ENCODE measurements at regions not wholly inside any gene's neighbourhood (a gene's known extent, or its start where the extent isn't known, plus 50 kb on each side); places are given as distances from the start of the nearest gene placed in this dataset.

DNA sequence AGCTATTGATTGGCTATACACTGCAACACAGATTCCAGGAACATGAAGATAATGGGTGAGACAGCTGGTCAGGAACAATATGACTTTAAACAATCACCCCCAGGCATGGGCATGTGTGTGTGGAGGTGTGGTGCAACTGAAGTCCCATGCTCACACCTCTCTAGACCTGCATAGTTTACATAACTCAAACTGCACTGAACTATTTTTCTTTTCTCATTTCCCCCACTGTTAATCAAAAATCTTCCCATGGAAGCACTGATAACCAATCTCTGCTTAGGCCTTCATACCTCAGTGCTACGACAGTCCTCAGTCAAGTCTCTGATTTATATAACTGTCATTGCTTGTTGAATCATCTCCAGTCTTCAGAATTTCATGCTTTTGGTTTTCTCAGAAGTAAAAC lies 600.2 kb downstream of the NTRK3 start:
- BruUV-seq (replicated peaks) = no TSS peak
- POLR2A ChIA-PET (ENCODE audit: low non-redundant PET) = no interaction called here
- H3K4me1 ChIP-seq (ENCODE audit: insufficient read depth, low read length, poor library complexity, severe bottlenecking) = no peaks in the 10 kb centered on the region
- DNase-seq (ENCODE audit: low spot score) = no peak
- H3K9me3 ChIP-seq (ENCODE audit: low read depth, low read length, poor library complexity, severe bottlenecking) = peaks cover 11% of the 10 kb centered on the region
- H3K36me3 ChIP-seq (ENCODE audit: insufficient read depth, low read length, poor library complexity, severe bottlenecking) = no peaks in the 10 kb centered on the region
- no peak for TF ChIP-seq EZH2 (IDR thresholded peaks at IDR 0.05; ENCODE audit: borderline replicate concordance, low read depth, low read length, poor library complexity, severe bottlenecking)
- TF ChIP-seq, protein P1, sequence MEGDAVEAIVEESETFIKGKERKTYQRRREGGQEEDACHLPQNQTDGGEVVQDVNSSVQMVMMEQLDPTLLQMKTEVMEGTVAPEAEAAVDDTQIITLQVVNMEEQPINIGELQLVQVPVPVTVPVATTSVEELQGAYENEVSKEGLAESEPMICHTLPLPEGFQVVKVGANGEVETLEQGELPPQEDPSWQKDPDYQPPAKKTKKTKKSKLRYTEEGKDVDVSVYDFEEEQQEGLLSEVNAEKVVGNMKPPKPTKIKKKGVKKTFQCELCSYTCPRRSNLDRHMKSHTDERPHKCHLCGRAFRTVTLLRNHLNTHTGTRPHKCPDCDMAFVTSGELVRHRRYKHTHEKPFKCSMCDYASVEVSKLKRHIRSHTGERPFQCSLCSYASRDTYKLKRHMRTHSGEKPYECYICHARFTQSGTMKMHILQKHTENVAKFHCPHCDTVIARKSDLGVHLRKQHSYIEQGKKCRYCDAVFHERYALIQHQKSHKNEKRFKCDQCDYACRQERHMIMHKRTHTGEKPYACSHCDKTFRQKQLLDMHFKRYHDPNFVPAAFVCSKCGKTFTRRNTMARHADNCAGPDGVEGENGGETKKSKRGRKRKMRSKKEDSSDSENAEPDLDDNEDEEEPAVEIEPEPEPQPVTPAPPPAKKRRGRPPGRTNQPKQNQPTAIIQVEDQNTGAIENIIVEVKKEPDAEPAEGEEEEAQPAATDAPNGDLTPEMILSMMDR (conservative IDR thresholded peaks at IDR 0.05; ENCODE audit: low read depth, low read length) = no peak
- no peak overlapping the region for H3K27ac ChIP-seq (ENCODE audit: low read depth, low read length, poor library complexity, severe bottlenecking)
- intact Hi-C loops (cut with micrococcal nuclease; ENCODE audit: unreplicated experiment) = no loop called here
- no peaks in the 10 kb centered on the region for H3K27me3 ChIP-seq (replicated peaks; ENCODE audit: insufficient read depth, low read depth, low read length, poor library complexity)
- no peak overlapping the region for H3K4me3 ChIP-seq (ENCODE audit: low read depth, low read length, poor library complexity, severe bottlenecking)
- CTCF ChIA-PET = no interaction called here

DNA sequence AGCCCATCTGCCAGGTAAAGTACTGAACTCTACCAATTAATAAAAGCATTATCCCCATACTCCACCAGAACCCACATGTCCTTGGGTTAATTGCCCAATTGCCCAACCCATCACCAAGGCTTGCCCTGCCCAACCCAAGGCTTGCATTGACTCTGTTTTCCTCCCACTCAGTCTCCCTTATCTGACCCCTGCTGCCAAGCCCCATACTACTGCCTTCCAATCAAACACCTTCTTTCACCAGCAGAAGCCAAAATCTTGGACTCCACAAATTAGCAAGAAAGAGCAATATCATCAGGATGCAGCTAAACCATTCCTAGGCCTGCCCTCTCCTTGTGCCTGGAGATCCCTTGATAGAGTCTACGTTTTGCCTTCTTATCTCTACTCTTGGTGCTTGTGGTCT lies 602.9 kb downstream of the NTRK3 start:
- ChIA-PET POLR2A (ENCODE audit: low non-redundant PET) (no interaction called here), CTCF (no interaction called here)
- H3K27ac ChIP-seq (ENCODE audit: low read depth, low read length, poor library complexity, severe bottlenecking) = no peak overlapping the region
- TF ChIP-seq, protein P1 (conservative IDR thresholded peaks at IDR 0.05; ENCODE audit: low read depth, low read length) = no peak
- no peak for TF ChIP-seq EZH2 (IDR thresholded peaks at IDR 0.05; ENCODE audit: borderline replicate concordance, low read depth, low read length, poor library complexity, severe bottlenecking)
- BruUV-seq (replicated peaks) = no TSS peak
- H3K4me3 ChIP-seq (ENCODE audit: low read depth, low read length, poor library complexity, severe bottlenecking) = no peak overlapping the region
- H3K9me3 ChIP-seq (ENCODE audit: low read depth, low read length, poor library complexity, severe bottlenecking) = peaks cover 11% of the 10 kb centered on the region
- H3K27me3 ChIP-seq (replicated peaks; ENCODE audit: insufficient read depth, low read depth, low read length, poor library complexity) = no peaks in the 10 kb centered on the region
- H3K36me3 ChIP-seq (ENCODE audit: insufficient read depth, low read length, poor library complexity, severe bottlenecking) = no peaks in the 10 kb centered on the region
- intact Hi-C loops (cut with micrococcal nuclease; ENCODE audit: unreplicated experiment) = no loop called here
- H3K4me1 ChIP-seq (ENCODE audit: insufficient read depth, low read length, poor library complexity, severe bottlenecking) = no peaks in the 10 kb centered on the region
- no peak for DNase-seq (ENCODE audit: low spot score)

DNA sequence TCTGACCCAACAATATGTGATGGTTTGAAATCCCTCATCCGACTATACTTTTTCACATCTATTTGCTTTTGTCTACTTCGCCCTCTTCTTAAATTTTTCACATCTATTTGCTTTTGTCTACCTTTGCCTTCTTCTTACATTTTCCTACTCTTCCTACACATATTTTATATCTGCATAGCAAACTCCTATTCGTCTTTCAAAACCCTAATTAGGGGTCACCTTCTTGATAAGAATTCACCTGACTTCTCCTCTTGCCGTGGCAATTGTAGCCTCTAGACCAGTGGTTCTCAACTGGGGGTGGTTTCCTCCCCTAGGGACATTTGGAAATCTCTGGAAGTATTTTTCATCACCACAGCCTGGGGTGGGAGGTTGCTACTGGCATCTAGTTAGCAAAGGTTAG lies 607.4 kb downstream of the NTRK3 start:
- H3K4me1 ChIP-seq (ENCODE audit: insufficient read depth, low read length, poor library complexity, severe bottlenecking) = no peaks in the 10 kb centered on the region

More for the DNA sequence above, 607.4 kb downstream of the NTRK3 start:
- DNase-seq (ENCODE audit: low spot score) = no peak
- peaks cover 7% of the 10 kb centered on the region for H3K9me3 ChIP-seq (ENCODE audit: low read depth, low read length, poor library complexity, severe bottlenecking)
- intact Hi-C loops (cut with micrococcal nuclease; ENCODE audit: unreplicated experiment) = no loop called here
- no TSS peak for BruUV-seq (replicated peaks)
- no peak overlapping the region for H3K4me3 ChIP-seq (ENCODE audit: low read depth, low read length, poor library complexity, severe bottlenecking)
- POLR2A ChIA-PET (ENCODE audit: low non-redundant PET) = no interaction called here
- H3K36me3 ChIP-seq (ENCODE audit: insufficient read depth, low read length, poor library complexity, severe bottlenecking) = no peaks in the 10 kb centered on the region
- no peak overlapping the region for H3K27ac ChIP-seq (ENCODE audit: low read depth, low read length, poor library complexity, severe bottlenecking)
- H3K27me3 ChIP-seq (replicated peaks; ENCODE audit: insufficient read depth, low read depth, low read length, poor library complexity) = no peaks in the 10 kb centered on the region
- TF ChIP-seq EZH2 (IDR thresholded peaks at IDR 0.05; ENCODE audit: borderline replicate concordance, low read depth, low read length, poor library complexity, severe bottlenecking) = no peak
- TF ChIP-seq, protein P1 (conservative IDR thresholded peaks at IDR 0.05; ENCODE audit: low read depth, low read length) = no peak
- CTCF ChIA-PET = no interaction called here

All from A673 (cell line).